NCI-H2227 treated with DMSO at 0.1 percent for 48 hours (cell line): ENCODE measurements at regions not wholly inside any gene's neighbourhood (a gene's known extent, or its start where the extent isn't known, plus 50 kb on each side); places are given as distances from the start of the nearest gene placed in this dataset.
"Not testable (repeated sequence)": the region's sequence is repeated elsewhere in the genome, so short reads cannot be mapped to it uniquely, and the experiment has no call there.

Experiments
- DNase-seq: peaks from one replicate; lab custom pipeline; 2025; lab: John Stamatoyannopoulos, UW

DNA sequence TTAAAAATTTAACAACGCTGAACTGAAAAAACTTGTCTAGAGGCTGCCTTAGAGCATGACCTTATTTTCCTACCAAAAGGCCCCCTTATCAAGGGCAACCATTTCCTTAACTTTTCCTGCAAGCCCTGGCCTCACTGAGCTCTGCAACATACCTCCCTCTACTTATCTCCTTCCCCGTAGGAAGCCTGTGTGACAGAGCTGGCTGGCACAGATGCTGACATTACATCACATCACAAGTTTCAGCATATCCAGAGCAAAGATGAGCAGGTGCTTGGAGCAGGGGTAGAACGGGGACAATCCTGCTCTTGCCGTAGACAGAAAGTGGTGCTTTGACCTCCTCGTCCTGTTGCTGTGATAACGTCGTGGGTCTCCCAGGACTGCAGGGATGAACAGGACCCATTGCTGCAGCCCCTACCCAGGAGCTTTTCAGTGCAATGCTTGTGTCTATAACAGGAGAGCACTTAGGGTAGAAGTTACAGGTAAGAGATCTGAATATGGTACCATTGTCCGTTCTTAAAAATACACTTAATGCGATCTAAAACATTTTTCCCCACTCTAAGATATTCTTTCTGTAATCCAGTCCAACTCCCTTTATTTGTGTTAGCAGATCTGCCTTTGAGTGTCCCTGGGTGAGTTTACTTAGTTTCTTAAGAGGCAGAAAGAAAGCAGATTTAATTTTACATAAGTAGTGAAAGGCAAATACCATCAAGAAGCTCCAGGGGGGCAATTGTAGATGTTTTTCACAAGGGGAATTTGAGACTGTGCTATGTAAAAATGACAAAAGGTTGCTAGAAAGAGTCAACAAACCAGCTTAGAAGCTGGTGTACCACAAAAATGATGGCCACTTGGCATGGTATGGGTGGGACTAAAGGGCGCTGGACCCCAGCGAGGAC lies 101.9 kb upstream of the EFNA5 start:
- DNase-seq, result no peak

DNA sequence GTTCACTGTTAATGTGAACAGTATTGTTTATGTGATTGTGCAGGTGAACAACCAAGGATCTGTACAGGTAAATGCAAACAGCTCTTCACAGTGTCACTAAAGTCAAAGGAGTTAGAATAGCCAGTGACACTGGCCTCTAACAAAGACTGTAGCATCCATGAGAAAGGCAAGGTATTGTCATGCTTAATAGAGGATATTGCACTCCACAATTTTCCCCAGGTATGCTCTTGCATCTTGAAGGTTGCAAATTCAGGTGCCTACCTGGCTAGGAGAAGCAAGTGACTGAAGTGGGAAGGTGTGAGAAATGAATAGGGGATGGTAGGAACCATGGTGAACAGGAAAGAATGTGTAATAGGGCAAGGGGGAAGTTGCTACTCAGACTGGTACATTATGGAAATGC lies 101.2 kb upstream of the EFNA5 start:
- DNase-seq, result no peak

DNA sequence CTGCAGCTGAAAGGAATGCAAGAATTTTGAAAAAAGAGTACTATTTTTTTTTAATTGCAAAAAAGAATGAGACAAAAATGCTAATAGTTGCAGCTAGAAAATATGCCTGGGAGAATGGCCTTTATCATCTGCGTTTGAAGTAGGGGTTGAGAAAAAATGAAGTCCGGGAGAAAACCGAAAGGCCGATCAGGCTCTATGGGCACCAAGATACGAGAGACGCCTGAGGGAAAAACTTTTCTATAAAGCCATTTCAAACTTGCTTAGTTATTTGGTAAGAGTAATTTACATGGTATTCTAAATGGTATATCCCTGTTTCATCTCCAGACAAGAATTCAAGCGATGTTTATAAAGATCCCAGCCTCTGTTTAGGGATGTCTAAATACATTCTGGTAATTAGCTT lies 99.3 kb upstream of the EFNA5 start:
- DNase-seq, result no peak

DNA sequence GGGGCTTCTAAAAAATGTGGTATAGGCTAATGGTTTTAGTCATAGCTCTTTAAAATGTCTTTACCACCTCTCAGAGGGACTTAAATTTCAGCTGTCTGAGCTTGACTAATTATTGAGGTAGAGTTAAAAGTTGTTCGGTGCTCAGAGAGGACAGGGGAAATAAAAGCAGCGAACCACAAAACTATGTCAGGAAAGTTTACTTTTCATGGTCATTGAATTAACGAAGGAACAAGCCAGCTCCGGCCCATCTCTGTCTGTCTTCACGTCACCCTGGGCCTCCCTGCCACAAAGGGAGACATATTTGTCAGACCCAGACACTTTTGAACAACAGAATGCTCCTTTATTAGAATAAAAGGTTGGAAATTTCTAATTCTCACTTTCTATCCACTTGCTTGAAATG lies 98.8 kb upstream of the EFNA5 start:
- DNase-seq, result no peak

DNA sequence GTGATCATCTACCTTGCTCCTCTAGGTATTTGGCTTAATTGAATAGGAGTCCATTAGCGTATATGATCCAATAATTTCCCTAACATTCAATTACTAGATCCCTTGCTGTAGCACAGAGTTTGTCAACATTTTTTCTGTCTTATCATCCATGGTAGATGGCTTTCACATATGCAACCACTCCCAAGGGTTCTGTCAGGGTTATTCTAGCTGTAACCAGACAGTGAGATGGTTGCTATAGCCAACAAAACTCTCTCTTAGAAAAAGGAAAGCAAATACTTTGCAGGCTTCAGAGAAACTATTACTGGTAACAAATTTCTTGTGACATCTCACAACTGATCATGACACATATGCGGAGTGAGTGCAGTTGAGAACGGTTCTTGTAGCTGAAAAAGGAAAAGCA lies 96.2 kb upstream of the EFNA5 start:
- DNase-seq, result no peak

DNA sequence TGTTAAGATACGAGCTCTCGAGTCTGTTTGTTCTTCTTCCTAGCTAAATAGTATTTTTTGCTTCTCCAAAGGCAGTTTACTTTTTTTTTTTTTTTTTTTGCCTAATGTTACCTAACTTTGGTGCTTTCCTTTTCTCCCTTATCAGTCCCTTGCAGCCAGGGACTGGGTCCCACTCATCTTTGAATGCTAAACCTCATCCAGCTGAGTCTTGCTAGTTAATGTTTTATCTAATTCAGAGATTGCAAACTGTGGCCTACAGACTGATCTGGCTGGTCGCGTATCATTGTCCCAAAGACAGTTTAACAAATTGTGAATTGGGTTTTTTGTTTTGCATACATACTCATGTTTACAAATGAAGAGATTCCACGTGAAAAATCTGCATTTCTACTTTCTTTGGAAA lies 95.7 kb upstream of the EFNA5 start:
- no peak for DNase-seq

DNA sequence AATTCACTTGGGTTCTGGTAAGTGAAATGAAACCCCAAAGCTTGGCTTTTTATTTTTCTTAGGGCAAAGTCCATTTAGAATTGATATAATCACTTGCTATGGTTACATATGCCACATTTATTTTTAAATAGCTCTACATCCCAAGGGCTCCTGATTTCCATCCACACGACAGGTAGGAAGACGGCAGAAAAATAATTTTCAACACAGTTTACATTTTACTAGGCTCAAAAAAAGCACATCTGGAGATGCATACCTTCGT lies 95.0 kb upstream of the EFNA5 start:
- DNase-seq, result no peak

DNA sequence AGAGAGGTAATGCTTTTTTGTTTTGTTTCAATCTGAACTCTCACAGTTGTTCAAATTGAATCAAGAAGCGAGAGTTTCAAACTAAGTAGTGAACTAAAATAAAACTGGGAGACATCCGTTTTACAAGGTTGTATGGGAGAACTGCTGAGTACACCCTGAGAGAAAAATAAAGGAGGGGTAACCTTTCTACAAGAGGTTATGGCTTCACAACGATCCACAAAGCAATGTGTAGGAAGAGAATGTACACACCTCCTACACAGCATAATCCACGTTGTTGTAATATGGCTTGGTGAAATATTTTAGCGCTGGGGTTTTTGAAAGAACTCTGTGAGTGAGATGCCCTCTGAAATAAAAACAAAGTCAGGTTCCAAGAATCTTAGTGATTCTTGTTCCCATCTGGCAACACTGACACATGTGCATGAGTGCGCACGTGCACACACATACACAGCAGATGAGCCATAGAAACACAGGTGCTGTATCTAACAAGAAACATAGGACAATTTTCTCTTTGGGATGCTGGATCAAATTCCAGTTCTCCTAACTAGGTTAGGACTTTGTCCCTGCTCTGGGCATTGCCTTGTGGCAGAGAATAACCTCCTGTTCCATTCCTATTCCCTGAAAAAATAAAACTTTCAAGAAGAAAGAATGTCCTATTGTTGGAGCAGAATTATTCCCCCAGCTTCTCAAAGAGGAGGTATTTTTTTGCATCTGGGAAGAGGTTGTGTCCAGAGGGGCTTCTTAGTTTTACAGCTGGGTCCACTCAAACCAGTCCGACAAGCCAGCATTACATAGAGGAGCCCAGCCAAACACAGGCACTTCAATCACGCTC lies 94.5 kb upstream of the EFNA5 start:
- DNase-seq, result no peak

DNA sequence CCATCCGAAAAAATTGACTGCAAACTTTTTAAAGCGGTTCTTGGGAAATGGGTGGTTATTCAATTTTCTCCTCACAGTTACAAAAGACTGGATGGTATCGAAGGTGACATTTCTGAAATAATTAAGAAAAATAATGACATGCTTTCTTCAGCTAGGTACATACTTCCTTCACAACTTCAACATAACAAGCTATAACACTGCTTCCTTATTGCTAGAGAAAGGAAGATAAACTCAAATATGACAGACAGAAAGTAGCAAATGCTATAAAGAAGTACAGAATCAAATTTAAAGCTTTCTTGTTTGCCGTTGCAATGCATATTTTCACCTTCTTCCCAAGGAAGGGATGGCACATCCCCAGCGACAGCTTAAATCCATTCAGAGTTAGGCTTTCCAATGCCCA lies 93.5 kb upstream of the EFNA5 start:
- DNase-seq, result no peak

DNA sequence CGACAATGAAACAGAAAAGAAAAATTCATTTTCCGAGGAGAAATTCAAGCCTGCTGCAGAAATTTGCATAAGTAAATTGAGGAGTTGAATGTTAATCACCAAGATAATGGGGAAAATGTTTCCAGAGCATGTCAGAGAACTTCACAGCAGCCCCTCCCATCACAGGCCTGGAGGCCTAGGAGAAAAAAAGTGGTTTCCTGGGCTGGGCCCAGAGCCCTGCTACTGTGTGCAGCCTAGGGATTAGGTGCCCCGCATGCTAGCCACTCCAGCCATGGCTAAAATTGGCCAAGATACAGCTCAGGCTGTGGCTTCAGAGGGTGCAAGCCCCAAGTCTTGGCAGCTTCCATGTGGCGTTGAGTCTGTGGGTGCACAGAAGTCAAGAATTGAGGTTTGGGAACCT lies 82.7 kb upstream of the EFNA5 start:
- no peak for DNase-seq

DNA sequence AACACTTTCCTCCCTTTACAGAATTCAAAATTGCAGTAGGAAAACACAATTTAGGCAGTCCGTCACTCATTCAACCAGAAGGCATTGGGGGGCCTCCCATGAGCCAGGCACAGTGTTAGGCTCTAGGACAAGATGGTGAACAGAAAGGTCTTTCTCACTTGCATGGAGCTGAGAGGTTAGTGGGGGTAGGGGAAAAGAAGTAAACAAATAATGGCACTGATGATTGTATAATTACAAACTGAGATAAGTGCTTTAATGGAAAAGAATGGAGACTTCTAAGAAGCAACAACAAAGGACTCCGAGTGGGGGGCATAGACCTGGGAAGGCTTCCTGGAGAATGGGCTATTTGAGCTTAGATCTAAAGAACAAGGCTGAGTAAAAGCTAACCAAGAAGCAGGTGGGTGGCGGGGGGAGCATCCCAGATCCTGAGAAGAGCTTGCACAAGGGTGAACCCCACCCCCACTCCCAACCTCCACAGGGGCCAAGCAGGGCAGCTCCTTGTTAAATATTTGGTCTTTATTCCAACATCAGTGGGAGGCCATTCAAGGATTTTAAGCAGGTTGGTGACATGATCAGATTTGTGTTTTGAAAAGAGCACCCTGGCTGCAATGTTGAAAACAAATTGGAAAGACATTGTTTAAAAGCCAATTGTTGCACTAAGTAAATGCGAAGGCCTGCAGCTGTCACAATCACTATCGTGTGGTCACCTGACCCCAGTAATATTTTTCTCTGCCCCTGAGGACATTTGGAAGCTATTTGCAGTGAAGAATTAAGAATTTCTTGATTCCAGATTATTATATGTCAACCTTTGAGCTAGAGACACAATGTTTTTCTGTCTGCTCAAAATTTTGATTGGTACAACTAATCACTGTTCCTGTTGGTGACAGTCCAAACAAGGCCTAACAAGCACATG lies 73.9 kb upstream of the EFNA5 start:
- no peak for DNase-seq

DNA sequence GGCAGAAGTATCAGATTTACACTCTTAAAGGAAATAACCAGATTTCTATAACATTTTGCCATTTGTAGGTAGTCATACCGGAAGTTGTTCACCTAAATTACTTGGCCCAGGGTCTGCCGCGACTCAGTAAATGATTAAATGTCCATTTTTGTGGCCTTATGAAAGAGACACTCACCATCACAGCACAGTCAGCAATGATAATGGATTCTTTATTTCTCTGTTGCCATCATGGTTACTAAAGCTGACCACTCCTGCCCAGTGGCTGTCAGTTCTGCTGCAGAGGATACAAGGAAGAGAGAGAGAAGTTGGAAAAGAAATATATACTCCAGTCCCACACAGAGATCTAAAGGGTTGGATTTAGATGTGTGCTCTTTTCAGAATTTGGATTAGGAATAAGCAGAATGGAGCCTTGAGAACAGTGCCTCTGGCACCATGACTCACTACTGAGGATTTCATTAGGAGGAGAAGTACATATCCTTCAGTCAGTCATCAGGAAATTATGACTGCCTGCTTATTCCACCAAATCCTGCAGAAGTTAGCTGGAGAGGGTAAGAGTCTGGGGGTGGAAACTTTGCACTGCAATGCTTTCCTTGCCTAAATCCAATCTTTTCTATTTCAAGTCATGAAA lies 72.8 kb upstream of the EFNA5 start:
- DNase-seq, result no peak

DNA sequence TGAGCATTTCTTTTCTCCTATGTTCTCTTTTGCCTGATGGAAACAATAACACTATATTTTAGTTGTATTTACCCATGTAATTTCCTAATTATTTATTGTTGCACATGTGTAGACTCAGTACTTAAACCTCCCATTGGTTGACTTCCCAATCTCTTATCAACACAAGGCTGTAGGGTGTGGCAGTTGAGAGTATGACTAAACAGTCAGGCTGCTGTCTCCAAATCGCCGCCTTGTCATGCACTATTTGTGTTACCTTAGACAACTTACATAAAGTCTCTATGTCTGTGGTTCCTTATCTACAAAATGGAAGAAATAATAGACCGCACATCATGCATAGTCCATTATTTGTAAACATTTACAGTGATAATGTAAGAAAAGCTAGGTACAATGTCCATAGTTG lies 68.9 kb upstream of the EFNA5 start:
- no peak for DNase-seq

DNA sequence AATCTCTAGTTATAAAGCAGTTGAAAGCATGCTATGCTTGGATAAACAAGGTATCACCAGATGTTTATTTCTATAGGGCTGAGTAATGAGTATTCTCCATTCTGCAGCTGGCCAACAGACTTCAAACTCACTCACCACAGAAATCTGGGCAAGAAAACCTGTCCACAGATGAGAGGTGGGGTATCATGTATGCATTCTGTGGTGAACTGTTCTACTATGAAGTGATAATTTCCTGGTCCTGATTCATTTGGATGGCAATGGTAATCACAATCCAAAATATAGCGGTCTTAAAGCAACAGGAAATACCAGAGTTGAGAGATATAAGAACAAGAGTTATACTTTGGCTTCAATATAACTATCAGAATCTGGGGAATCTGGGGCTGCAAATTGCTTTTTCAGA lies 65.9 kb upstream of the EFNA5 start:
- no peak for DNase-seq

DNA sequence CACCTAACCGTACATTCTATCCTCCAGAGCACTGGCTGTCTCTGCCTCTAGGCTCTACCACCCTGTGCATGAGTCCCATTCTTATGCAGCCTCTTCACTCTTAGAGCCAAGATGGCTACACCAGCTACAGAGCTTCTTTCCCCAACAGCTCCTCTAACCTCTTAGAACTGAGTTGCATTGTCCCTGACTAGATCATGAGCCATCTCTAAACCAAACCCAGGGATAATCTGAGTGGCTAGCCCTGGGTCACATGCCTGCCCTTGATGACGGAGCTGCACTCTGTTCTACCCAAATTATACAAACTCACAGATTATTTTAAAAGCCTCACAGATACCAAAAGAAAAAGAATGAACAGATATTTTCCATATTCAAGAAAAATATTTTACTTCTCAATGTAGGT lies 65.4 kb upstream of the EFNA5 start:
- not testable (repeated sequence) for DNase-seq

DNA sequence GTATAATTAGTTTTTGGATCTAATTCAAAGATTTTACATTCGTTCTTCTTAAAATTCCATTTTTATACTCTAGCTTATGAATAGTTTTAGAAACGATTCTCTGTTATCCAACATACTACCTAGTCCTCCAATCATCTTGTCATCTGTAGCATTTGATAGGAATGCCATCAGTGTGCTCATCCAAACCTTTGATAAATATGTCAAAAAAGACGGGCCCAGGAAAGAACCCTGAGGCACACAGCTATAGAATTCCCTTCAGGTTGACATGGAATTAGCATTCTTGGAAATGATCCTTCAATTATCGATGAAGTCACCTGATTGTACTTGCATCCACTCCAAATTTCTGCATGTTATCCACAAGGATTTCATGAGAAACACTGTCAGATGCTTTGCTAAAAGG lies 64.8 kb upstream of the EFNA5 start:
- no peak for DNase-seq

DNA sequence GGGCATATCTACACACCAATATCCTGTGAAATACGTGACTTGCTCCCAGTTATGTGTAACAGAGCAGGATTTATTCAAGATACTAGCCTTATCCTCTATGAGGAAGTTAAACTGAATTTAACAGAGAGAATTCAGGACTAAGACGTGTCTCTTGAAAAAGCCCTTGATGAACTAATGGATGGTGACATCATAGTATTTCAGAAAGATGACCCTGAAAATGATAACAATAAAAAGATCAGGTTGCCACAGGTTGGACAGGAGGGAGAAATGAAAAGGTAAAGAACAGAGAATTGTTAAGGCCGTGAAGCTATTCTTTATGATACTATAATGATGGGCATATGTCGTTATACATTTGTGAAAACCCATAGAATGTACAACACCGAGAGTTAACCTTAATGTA lies 56.2 kb upstream of the EFNA5 start:
- DNase-seq, result no peak

DNA sequence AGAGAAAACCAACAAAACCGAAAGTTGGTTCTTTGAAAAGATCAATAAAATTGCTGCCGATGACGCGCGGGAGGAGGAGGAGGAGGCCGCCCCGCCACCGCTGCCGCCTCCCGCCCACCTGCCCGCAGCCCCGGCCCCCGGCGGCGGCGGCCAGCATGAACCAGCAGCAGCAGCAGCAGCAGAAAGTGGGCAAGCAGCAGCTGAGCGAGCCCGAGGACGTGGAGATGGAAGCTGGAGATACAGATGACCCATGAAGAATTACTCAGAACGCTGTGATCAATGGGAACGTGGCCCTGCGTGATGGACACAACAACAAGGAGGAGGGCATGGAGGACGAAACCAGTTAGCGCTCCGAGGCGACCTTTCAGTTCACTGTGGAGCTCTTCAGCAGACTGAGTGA lies 53.9 kb upstream of the EFNA5 start:
- no peak for DNase-seq

DNA sequence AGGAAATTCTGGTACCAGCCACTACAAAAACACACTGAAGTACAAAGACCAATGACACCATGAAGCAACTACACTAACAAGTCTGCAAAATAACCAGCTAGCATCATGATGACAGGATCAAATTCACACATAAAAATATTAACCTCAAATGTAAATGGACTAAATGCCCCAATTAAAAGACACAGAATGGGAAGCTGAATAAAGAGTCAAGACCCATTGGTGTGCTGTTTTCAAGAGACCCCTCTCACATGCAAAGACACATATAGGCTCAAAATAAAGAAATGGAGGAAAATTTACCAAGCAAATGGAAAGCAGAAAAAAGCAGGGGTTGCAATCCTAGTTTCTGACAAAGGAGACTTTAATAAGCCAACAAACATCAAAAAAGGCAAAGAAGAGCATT lies 50.5 kb upstream of the EFNA5 start:
- DNase-seq, result not testable (repeated sequence)
